Activated CD4-positive, alpha-beta T cell treated with anti-CD3 and anti-CD28 coated beads for 48 hours (primary cell): ENCODE measurements at regions not wholly inside any gene's neighbourhood (a gene's known extent, or its start where the extent isn't known, plus 50 kb on each side); places are given as distances from the start of the nearest gene placed in this dataset.

Source experiments
- DNase-seq: peaks from one replicate; pipeline ENCODE4 v3.0.0-alpha.2; 2020

DNA sequence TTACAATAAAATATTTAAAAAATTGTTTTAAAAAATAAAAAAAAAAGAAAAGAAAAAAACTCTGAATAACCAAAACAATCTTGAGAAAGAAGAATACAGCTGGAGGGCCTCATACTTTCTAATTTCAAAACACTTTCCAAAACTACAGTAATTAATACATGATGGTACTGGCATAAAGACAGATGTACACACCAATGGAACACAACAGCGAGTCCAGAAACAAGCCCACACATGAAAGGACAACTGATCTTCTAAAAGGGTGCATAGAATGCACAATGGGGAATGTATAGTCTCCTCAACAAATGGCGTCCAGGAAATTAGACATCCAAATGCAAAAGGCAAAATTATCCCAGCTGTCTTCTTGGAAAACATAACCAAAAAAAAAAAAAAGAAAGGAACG lies 99.6 kb downstream of the LURAP1L start:
- DNase-seq = no peak

DNA sequence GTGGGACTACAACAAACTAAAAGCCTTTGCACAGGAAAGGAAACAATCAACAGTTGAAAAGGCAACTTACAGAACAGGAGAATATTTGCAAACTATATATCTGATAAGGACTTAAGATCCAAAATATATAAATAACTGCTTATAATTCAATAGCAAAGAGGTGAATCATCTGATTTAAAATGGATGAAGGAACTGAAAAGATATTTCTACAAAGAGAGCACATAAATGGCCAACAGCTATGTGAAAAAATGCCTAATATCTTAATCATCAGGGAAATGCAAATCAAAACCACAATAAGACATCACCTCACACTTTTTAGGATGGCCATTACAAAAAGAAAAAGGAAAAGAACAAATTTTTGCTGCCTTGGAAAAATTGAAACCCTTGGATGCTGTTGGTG lies 100.4 kb downstream of the LURAP1L start:
- DNase-seq = no peak

DNA sequence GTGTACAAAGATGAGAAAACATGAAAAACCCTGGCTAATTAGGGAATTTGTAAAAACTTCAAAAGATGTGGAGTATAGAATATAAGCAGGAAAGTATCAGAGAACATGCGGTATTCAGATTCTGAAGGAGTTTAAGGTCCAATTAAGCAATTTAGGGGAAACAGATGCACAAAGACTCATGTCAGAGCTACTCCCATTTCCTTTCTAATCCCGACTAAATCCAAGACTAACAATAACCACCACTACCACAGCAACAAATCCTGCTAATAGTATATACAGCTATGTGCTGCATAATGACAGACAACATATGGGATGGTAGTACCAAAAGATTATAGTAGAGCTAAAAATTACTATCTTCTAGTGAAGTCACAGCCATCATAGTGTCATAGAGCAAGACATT lies 102.1 kb downstream of the LURAP1L start:
- no peak for DNase-seq

DNA sequence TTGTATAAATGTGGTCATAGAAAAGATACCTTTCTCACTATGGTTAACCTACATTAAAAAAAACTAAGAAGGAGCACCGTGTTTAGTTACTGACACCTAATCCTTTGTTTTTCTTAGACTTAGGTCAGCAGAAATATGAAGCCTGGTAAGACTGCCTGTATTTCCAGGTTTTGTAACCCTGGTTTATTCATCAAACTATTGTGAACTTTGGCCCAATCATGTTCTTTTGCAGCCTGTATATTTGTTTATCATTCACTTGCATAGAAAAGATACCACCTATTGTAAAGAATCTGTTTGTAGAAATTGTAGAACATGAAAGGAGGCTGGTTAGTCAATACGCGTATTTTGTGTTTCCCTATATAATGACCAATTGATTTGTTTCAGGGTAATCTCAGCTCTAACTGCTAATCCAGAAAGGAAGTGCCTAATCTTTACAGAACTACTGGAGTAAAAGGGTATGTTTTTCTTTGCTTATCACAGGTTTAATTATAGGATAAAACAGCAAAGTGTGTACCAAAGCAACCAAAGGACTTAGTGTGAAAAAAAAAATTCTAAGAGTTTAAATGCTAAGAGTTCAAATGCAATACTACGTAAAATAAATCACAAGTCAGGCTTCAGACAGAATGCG lies 103.6 kb downstream of the LURAP1L start:
- DNase-seq = no peak

DNA sequence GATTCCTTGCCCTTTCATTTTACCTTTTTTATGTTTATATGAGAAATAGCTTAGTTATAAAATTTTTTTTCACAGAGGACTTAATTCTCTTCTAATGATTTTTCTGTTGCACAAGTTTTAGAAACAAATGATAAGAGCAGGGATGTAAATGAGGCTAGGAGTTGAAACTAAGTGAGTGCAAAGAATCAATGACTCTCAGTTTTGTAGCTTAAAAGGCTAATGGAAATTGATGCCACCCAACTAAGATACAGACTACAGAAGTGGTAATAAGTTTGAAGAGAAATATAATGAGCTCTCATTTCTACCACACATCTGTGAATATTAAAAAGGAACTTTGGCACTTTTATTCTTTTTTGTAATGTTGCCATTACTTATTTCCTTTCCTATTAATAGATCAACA lies 105.1 kb downstream of the LURAP1L start:
- no peak for DNase-seq

DNA sequence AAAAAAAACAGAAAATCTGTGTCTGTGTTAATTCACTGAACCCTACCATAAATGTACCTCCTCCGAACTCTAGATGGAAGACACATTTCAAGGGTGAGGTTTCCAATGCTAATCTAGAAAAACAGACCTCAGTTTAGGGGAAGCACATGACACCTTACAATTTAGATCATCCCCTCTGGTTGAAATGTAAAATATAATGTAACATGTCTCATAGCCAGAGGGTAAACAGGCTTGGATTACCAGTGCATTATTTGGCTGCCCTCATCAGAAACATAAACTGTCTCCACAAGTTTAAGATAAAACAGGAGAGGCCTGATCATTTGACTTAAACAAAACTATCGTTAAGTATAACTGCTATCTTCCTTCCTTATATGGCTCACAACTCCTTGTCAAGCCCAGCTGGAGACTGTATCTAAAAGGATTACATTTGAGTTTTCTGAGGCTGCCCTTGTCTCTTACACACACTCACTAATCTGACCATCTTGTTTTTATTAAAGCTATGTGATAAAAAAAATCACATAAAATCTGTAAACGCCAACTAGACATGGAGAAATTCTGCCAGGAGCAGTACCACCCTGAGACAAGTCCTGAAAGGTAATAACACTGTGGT lies 105.7 kb downstream of the LURAP1L start:
- DNase-seq = no peak

DNA sequence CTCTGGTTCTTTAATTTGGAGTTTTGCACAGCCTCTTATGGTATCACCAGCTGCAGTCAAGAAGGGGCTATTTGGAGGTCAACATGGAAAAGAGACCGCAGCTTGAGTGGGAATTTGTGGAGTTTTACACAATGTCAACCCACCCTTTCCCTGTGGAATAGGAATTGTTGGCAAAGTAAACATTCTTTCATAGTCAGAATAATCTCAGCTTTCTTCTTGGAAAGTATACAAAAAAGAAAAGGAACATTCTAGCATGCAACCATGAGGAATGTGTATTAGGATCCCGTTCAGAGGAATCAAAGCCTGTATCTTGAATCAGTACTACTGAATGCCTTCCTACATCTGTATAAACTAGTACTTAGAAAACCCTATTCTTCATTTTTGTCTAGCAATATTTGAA lies 107.6 kb downstream of the LURAP1L start:
- no peak for DNase-seq

DNA sequence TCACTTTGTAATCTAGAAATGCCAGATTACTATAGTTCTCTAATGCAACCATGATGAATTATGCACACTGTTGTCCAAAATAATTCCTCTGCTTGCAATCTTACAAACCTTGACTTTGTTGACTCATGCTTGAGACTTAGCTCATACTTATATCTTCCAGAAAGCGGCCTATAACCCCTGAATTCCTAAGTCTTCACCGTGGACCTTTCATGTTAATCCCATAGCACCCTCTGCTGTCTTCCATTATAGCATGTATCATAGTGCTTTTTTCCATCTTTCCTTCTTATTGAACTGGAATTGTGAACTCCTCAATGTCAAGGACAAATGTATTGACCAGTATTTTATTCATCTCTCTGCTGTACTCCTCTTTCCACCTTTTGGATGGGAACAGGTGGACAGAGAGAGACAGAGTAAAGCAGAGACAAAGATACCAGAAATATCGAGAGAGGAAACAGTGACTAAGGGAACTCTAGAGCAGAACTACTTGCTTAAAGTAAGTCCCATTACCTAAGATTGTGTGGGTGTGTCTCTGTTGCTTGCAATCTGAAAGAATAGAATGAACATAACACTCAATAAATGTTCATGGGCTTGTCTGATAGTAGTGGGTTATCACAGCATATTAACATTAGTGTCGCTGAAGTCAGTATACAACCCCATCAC lies 110.0 kb downstream of the LURAP1L start:
- DNase-seq = no peak

DNA sequence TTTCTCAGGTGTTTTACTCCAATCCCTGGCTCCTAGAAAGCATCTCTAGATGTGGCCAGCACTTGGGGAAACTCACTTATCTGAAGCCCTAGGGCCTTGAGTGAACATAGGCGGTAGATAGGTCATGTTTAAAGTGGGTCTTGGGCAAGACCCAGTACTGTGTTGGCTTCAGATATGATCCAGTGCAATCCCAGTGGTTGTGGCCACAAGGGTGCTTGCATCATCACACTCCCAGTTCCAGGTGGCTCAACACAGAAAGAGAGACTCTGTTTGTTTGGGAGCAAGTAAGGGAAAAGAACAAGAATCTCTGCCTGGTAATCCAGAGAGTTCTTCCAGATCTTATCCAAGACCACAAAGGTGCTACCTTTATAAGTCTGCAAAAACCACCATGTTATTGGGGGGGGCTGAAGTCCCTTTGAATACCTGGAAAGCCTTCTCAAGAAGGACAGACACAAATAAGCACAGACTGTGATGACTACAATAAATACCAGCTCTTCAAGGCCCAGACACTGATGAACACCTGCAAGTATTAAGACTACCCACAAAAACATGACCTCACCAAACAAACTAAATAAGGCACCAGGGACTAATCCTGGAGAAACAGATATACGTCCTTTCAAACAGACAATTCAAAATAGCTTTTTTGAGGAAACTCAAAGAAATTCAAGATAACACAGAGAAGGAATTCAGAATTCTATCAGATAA lies 114.7 kb downstream of the LURAP1L start:
- no peak for DNase-seq

DNA sequence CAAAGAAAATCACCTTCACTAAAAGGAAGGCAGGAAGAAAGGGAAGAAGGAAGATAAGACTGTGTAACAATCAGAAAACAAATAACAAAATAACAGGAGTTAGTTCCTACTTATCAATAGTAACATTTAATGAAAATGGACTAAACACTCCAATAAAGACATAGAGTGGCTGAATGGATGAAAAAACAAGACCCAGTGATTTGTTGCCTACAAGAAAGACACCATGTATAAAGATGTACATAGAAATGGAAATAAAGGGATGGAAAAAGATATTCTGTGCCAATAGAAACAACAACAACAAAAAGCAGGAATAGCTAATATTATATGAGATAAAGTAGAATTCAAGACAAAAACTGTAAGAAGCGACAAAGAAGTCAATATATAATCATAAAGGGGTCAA lies 116.8 kb downstream of the LURAP1L start:
- DNase-seq = no peak

DNA sequence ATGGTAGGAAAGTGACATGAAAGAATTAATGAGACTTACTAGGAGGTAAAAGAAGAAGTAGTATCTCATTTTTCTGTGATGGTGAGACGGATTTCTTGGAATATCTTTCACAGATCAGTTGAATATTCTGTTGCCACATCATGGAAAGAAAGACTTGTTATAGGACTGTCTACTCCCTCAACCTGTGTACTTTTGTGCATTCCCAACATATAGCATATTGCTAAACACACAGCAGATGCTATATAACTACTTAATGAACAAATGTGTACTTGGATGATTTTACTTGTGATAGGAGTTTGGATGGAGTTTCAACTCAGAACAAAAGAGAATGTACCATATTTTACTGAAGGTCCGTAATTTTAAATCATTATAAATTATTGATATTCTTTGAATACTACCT lies 128.5 kb downstream of the LURAP1L start:
- no peak for DNase-seq

DNA sequence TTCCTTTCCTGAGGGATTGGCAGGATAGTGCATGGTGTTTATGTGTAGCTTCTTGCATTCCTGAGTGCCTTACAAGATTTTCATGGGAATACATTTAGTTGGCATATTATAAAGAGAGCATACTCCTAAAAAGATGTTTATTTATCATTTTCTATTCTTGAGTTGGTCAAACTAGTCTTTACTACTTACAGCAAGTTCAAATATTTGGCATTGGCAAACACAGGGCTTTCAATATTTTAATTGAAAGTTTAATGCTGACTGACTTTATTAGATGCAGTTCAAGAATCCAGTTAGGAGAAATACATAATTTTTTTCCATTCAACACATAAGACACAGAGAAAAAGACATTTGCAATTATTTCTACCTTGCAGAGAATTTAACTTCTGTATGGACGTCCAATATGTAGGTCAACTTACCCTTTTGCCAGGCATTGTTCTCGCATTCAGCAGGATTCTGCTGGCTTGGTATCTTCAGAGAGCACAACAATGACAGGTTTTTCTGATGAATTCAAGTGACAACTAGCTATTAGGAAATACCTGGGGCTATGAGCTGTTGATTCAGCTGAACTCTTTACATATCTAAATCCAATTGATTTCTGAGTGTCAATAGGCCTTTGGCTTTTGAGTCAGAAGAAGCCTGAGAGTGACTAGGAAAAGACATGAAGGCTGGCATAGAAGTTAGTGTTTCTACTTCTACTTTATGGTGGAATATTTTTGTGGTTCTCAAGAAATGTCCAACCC lies 129.6 kb downstream of the LURAP1L start:
- no peak for DNase-seq

DNA sequence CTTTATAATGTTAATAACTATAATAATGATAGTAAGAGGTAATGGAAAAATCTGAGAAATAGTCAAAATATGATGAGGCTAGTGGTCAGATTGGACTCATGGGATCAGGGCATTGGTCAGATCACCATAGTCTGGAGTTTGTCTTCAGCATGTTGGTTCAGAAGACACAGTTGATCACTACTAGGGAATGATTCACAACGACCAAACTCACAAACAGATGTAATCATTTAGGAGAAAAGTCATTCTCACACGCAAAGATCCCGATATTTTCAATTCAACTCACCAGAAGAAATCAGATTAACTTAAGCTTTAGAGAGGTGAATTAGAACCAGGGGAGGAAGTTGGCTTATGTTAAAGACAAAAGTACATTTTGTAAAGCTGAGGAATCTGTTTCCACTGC lies 131.8 kb downstream of the LURAP1L start:
- no peak for DNase-seq

DNA sequence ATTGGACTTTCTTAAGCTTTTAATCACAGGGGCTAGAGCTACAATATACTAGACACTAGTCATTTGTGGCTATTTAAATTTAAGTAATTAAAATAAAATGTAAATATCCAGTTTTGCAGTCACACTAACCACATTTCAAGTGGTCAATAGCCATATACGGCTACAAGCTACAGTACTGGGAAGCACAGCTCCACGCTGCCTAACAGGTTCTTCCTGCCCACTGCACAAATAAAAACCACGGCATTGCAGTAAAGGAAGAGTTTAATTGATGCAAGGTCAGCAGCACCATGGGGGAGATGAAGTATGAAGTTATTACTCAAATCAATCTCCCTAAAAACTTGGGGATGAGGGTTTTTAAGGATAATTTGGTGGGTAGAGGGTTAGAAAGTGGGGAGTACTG lies 134.1 kb downstream of the LURAP1L start:
- no peak for DNase-seq

DNA sequence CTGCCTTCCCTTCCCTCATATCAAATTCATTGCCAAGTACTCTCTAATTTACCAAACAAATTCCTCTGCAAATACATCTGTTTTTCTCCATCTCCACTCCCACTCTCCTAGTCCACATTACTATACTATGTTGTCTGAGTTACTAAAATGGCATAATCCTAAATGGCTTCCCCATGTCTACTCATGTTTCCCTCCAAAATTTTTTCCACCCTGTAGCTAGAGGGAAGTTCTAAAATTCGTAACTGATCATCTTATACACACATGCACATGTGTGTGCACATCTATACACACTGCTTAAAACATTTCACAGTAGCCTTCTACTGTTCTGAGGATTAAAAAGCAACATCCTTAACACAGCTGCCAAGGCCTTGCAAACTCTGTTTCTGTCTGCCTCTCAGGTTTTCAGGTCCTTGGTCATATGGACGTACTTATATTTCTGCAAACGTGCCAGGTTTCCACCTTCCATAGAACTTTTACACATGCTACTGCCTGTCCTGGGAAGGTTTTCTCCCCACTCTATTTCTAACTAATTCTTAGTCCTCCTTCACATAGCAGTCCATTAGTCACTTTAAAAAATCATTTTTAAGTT lies 140.6 kb downstream of the LURAP1L start:
- DNase-seq = no peak

DNA sequence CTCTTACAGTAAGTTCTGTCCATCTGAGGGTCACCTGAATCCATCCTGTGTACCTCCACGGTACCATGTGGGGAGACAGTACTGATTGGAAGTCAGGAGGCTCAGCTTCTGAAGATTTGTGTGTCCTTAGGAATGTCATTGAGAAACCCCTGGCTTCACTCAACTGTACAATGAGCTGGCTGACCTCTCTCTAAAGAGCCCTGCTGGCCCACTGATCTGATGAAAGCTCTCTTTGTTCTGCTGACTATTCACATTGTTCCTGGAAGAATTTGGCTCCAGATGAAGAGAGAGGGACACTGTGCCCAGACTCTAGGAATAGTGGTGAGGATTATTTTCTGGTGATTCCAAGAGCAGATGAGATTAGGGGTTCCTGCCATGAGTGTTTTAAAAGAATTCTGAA lies 141.2 kb downstream of the LURAP1L start:
- no peak for DNase-seq

DNA sequence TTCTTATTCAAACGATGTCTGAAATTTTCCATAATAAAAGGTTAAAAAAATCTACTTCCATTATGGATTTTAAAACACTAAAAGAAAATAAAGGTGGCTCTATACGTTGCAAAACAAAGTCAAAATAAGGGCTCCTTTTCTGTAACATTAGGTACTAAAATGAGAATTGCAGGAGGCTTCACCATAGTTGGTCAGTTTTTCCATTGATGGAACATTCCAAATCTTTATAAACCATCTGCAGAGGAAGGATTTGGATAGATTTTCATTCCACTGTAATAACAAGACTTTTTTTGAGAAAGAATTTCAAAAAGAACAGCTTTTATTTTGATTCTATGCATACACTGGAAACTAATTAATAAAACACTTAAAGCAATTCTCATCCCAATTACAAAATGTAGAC lies 145.6 kb downstream of the LURAP1L start:
- DNase-seq = no peak

DNA sequence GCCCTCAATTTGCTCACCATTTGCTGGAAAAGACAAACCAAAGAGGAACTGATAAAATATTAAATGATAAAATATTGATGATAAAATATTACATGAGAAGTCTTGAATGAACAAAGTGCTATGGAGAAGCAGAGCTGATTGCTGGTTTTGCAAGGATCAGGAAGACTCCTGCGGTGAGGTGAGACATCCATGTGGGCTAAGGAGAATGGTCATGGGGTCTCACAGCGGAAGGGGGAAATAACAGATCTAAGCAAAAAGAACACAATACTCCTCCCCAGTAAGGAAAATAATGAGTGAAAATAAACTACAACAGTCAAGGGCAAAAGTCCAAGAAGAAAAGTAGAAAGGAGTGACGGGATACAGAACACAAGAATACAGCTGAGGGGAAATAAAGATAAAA lies 146.8 kb downstream of the LURAP1L start:
- no peak for DNase-seq

DNA sequence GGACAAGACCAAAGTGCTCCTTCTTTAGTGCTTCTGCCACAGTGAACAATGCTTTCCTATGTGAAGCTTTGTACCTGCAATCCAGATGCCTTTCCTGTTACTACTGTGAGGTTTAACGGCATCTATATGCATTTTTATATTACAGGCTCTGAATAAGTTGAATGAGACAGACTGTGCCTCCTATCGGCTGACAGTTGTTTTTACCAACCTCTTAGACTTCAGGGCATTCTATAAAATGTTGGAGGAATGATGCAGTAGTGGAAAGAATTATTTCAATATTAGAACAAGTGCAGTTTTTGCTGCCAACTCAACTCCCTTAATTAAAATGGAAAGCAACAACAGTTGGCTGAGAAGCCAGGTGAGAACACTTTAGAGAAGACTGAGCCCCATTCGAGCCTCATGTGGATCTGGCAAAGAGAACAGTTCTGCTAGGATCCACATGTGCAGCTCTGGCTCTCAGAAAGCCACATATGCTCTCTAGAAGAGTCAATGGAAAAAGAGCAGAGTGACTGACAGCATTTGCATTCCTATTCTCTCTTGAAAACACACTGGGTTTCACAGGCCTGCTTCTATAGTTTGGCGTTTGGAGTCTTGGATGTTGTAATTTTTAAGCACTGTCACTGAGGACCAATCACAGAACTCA lies 147.5 kb downstream of the LURAP1L start:
- DNase-seq = no peak

DNA sequence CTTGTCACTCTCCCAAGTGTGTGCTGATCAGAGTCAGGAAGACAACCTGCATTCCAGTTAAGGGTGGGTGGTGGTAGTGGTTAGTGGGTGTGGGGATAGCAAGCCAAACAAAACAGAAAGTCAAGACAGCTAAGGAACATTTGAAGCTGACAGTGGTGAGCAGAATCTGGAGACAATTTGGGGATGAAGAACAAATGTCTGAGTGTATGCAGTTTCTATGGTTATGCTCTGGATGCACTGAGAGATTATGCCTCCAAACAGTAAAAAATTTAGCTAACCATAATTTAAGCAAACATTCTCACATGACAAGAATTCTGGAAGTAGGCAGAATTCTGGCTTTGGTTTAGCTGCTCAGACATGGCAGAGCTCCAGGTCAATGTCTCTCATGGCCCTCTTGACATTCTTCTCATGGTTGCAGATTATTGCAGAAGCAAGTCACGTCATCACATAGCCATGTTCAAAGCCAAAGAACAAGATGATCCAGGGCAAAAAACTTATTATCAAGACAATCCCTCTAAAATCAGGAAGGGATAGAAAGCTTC lies 148.7 kb downstream of the LURAP1L start:
- no peak for DNase-seq

DNA sequence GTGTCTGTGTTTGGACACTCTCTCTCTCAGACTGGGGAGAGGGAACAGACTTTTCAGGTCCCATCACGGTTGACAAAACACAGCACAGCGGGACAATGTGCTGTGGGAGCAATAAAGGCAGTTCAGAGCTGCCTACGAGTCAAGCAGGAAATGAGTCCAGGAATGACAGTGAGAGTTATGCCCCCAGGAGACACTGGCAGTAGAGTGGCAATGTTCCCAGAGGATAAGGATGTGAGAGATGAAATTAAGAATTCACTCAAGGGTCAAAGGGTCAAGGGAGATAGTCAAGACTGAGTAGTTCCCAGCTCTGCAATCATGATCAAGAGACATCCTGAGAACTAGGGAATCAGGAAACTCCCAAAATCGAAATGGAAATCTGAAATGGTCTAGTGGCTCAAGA lies 156.1 kb downstream of the LURAP1L start:
- no peak for DNase-seq

DNA sequence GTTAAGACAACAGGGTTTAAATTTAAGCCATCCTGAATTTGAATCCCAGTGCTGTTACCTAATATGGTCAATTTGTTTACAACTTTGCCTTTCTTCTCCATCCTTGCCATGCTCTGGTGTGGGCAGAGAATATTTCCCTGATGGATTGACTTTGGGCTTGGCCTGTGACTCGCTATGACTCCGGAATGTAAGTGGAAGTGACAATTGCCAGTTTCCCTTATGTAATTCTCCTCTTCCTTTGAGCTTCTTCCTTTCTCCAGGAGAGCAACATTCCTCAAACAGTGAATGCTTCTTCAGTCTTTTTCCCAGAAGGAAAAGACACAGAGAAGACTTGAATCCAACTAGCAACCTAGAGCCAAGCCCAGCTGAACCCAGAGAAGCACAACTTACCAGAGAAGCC lies 159.1 kb downstream of the LURAP1L start:
- no peak for DNase-seq
